ENCODE measurements at regions not wholly inside any gene's neighbourhood (a gene's known extent, or its start where the extent isn't known, plus 50 kb on each side); places are given as distances from the start of the nearest gene placed in this dataset.

- TF ChIP-seq CTCF (IDR thresholded peaks at IDR 0.05) (no peak), POLR2A (IDR thresholded peaks at IDR 0.05) (no peak), POLR2AphosphoS5 (IDR thresholded peaks at IDR 0.05) (no peak), EP300 (IDR thresholded peaks at IDR 0.05) (no peak)
Observed at GRCh38 chr14:22384167-22384549, 204.9 kb downstream of the DAD1 start.
